GM21360 (cell line): ENCODE measurements at regions not wholly inside any gene's neighbourhood (a gene's known extent, or its start where the extent isn't known, plus 50 kb on each side); places are given as distances from the start of the nearest gene placed in this dataset.
A peak's percentile ranks its signal among the peaks of the same experiment; 100 is the strongest.
"Not testable (repeated sequence)": the region's sequence is repeated elsewhere in the genome, so short reads cannot be mapped to it uniquely, and the experiment has no call there.

Experiments used
- ATAC-seq: cut with Tn5 transposase; IDR thresholded peaks from one replicate; pipeline ENCODE4 v1.9.1; 2021; ENCODE audit warnings: mild to moderate bottlenecking, moderate library complexity; ENCODE audit not compliant: unreplicated experiment

DNA sequence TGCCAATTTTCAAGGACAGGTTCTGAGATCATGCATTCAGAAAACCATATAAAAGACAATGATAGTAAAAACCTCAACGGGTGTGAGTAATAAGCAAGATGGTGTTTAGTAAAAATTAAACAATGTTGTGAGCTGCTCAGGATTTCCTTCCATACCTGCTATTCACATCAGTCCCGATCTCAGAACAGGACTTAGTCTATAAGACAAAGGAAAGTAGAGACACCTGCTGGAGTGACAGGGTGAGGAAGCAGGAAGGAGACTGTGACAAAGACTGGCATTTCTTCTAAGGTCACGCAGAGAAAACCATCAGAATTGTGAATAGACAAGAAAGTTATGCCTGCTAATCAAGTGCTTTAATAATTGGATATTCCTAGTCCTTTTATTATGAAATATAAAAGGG, 648.0 kb downstream of the DACH1 start:
- peak; percentile 74 for ATAC-seq

DNA sequence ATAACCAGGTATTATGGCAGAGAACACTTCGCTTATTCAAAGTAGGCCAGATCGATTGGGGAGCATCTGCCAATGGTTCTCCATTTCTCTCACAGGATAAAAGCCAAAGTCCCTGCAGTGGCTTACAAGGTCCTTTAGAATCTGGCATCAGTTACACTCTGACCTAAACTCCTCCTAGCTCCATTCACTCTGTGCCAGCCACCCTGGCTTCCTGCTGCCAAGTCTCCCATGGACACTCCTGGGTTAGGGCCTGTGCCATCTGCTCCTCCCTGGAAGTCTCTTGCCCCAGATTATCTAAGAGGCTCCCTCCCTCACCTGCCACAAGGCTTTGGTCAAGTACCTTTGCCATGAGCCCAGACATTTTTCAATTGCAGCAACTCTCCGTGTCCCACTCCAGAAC, 649.2 kb downstream of the DACH1 start:
- no peak for ATAC-seq

DNA sequence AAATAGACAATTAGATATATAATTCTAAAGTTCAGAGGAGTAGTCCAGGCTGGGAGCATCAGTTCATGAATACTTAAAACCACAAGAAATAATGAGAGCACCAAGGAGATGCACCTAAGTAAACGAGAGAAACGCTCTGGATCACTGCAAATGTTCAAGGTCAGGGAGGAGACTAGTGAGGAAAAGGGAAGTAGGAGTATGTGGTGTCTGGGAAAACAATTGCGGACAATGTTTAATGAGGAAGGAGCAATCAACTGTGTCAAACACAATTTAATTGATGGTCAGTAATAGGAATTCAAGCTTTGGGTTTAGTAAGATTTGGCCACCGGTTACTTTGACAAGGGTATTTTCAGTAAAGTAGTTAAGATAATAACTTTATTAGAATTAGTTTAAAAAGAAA, 652.2 kb downstream of the DACH1 start:
- ATAC-seq, result no peak

DNA sequence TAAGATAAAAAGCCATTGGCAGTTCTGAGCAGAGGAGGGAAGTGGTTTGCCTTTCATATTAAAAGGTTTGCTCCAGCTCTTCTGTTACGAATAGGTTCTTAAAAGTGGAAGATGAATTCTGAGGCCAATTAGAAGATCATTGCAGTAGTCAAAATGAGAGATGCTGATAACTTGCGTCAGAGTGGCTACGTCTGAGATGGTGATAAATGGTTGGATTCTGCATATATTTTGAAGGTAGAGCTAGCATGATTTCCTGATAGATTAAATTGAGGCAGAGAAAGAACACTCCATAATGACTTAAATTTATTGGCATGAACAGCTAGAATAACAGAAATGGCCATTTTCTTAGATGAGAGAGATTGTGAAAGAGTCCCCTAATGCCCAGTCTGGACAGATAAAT, 652.6 kb downstream of the DACH1 start:
- ATAC-seq, result no peak

DNA sequence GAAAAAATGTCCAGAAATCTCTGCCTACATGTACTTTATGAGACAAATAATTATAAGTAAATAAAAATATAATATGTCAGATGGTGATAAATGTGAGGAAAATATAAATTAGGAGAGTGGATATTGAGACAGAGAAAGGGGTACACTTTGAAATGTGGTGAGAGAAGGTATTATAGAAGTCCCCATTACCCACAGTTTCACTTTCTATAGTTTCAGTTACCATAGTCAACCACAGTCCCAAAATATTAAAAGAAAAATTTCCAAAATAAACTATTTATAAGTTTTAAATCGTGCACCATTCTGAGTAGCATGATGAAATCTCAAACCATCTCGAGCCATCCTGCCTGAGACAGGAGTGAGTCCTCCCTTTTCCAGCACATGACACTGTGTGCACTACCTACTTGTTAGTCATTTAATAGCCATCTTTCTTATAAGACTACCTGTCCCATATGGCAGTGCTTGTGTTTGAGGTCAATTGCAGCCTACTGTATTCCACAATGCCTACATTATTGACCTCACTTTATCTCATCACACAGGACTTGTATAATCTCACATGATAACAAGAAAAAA, 653.7 kb downstream of the DACH1 start:
- ATAC-seq, result peak; percentile 71

DNA sequence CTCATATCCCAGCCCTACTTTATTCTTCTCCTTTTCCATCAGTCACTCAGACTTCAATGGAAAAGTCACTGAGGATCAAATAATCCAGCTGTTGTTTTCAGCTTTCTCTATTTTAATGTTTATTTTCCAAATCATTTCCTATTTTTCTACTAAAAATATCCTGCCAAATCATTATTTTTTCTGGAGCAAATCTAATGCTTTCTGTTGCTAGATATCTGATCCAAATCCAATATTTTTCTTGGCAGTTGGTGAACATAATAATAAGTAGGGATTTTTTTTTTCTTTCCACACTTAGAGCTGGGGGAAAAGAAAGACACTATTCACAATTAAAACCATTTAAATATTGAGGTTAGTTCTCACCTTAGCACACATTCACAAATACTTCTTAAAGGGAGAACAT, 656.1 kb downstream of the DACH1 start:
- ATAC-seq, result no peak

DNA sequence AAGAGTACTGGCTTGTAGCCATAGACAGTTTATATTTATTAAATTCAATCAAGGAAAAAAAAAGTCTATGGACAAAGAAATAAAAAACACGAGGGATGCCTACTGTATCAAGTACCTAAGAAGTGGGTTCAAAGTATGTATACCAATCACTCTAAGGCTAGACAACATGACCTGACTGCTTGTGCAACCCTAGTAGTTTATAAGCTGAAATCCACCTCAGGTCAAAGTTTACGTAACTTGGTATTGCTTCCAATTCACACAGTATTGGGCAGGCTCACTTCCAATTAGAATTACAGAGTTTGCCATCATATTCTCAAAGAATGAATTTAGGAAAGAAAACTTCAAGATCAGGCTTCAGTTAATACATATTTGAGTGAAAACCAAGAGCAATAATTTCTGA, 657.8 kb downstream of the DACH1 start:
- no peak for ATAC-seq

DNA sequence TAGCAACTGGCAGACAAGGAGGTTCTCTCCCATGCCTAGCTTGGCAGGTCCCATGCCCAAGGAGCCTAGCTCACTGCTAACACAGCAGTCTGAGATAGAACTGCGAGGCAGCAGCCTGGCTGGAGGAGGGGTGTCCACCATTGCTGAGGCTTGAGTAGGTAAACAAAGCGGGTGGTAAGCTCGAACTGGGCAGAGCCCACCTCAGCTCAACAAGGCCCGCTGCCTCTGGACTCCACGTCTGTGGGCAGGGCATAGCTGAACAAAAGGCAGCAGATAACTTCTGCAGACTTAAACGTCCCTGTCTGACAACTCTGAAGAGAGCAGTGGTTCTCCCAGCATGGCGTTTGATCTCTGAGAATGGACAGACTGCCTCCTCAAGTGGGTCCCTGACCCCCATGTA, 682.4 kb downstream of the DACH1 start:
- not testable (repeated sequence) for ATAC-seq

DNA sequence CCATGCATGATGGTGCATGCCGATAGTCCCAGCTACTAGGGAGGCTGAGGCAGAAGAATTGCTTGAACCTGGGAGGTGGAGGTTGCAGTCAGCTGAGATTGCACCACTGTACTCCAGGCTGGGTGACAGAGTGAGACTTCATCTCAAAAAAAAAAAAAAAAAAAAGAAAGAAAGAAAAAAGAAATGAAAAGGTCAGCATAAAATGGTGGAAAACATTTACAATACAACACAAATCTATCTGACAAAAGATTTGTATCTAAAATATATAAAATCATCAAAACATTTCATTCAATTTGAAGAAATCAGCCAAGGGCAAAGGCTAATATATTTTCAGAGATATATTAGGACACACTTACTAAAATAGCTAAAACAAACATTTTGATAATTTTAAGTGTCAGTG, 683.7 kb downstream of the DACH1 start:
- not testable (repeated sequence) for ATAC-seq

DNA sequence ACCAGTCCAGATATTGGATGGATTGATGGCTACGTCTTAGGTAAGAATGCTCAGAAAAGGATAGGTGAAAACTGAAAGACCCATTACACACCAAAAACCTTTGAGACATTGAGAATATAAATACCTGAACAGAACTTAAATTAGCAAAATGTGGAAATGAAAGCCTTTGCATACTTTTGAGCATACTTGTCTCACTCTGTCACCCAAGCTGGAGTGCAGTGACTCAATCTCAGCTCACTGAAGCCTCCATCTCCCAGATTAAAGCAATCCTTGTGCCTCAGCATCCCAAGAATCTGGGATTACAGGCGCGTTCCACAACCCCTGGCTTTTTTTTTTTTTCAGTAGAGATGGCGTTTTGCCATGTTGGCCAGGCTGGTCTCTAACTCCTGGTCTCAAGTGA, 695.3 kb downstream of the DACH1 start:
- ATAC-seq, result no peak

DNA sequence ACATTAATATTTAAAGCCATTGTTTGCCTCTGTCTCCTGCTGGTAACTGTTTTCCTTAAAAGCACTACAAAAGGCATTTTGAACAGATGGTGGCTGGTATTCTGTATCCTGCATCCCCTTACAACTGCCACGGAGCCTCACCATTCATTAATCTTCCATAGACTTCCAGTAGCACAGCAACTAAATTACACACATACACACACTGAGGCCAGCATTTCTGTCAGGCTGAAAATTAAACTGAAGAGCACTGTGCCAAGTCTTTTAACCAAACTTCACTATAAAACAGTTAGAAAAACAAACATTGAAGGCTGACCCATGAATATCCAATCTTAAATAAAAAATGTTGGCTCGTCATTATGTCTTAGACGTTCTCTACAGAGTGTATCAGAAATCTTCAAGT, 697.8 kb downstream of the DACH1 start:
- no peak for ATAC-seq

DNA sequence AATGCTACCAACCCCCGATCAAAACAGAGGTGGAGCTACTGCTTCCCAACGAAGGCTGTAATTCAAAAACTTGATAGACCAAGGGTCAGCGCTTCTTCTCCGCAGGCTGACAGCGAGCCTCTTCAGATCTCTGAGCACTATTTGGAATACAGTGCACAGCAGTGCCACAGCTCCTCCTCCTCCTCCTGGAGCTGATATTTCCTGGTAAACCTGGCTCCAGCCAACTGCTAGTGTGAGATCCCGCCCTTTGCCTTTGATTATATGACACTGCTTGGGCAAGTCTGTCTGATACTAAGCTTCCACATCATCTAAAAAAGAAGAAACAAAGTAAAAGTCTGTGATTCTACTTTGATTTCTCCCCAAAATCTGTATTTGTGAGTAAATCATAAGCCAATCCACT, 710.5 kb downstream of the DACH1 start:
- ATAC-seq, result no peak

DNA sequence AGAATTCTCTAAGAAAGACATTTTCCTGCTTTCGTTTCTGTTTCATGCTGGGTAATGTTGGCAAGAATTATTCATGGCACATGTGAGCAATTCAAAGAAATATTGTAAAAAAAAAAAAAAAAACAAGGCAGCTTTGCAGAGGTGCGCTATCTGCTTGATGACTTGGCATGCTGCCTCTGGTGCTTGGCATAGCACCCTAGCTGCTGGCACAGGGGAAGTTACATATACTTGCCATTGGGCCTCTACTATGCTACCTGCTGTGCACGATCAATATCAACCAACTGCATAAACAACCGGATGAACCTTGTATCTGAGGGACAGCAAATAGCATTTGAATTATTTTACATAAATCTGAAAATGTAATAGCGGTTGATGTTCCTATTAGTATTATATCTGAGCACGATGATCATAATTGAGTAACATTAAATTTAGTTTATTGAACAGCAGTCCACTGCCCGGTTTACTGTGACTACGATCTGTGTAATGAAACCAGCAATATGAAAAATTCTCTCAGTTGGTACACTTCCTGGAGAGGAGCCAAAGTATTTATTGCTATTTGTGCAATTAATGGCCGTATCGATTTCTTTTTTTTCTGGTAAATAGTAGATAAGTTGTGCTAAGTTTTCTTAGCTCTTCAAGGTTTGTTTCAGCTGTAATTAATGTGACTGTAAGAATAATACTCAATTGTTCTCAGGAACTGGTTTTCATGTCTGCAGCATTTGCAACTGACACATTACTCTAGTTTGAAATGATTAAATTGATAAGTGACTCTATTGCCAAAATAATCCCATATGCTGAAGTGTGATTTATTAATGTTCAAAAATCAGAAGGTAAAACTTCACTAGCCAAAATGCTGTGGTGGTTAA, 717.3 kb downstream of the DACH1 start:
- ATAC-seq, result no peak

DNA sequence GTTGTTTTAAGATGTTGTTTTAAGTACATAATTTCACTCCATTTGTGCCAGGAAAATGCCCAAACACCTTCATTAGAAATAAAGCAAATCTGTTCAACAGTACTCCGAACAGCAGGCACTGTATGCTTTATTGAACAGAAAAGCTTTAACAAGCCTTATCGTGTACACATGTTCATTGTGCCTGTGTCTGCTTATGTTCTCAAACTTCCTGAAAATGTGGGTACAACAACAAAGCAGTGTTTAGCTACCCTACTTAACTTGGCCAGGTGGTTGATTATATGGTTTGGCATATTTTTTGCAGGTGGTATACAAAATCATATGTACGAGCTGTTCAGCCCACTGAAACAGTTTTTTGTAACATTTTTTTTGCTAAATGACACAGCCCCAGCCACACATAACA, 718.0 kb downstream of the DACH1 start:
- no peak for ATAC-seq

DNA sequence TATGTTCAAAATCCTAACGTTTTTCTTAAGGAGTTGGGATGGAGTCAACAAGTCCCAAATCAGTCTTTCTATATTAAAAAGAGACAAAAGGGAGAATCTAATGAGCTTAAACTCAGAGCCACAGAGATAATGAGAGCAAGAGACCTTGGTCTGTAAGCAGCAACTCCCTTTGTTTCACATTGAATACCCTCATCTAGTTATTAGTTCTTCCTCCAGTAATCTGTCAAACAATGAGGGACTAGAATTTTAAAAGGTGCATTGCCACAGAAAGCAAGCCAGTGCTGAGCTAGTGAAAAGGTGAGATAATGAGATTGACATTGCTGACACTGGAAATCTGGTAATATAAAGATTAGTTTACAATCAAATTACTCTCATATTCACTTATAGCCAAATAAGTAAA, 718.6 kb downstream of the DACH1 start:
- no peak for ATAC-seq

DNA sequence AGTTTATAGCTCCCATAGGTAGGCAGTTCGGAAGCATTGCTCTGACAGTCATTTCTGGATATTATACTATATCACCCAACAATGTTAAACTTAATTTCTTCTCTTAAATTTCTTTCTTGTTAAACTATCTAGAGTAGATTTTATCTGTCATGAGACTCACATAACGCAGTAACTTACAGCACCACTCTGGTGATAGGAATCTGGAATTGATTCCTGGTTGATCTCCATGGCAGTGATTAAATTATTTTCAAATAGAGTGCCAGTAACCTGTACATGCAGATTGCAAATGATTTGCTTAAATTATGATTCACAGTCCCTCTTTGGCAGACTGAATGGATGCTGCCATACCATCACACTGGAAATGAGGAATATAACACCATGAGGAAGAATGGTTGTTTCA, 722.1 kb downstream of the DACH1 start:
- no peak for ATAC-seq

DNA sequence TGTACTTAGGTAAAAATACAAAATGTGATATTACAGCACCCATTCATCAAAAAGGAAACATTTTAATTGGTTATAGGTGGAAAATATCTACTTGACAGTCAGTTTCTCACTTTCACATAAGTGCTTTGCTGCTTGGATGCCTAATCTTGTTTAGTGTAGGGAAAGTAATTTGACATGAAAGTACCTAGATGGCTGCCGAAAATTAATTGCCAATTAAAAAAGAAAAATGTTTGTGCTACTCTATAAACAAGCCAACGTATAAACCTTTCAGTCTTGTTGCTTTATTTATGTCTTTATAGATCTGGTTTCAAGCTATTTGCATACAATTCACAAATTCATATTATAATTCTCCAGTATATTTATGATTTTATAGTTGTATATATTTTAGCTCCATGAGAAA, 729.9 kb downstream of the DACH1 start:
- ATAC-seq, result no peak

DNA sequence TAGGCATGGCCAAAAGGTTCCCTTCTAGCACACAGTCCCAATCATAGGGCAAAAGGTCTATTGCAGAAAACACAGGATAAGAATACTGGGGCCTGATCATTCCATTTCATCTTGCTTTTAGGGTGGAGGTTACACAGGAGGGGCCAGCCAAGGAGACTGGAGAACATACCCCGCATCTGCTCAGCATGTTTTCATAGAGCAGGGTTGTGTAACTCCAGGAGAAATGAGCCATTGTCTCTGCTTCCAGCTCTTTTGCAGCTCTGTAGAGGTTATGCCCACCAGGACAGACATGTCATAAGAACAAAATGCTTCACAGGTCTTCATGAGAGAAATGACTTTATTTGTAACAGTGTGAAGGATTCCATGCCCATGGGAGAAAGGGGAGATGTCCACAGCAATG, 742.8 kb downstream of the DACH1 start:
- no peak for ATAC-seq

DNA sequence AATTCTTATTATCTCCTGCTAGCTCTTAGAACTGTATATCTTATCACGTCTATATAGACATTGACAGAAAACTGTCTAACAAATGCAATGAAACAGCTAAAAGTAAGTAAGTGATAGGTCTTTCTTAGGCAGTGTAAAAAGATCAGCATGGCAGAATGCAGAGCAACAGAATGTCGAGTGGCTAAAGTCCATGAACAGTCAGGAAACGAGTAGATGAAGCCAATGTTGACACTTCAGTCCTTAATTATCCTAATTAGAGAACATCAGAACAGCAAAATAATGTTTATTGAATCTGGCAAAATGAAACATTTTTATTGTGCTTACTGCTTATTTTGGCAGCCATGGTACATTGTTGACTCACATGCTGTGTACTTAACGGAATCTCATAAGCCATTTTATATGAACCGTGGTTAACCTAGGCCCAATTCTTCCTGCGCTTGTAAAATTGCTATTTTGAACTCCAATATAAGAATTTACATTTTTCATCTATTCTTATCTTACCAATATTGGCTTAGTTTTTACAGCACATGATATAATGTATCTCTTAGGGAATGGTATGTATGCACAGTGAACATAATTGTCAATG, 748.1 kb downstream of the DACH1 start:
- no peak for ATAC-seq

DNA sequence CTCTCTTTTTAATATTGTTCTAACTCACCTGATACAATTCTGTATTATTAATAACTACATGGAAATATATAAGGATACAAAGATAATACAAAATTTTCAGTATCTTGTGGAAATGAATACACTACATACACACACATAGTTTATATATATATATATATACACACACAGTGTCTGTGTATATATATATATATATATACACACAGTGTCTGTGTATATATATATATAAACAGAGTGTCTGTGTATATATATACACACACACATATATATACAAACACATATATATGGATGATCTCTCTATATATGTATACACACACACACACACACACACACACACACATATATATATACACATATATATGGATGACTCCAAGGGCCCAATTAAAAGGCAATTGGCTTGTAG, 749.1 kb downstream of the DACH1 start:
- ATAC-seq, result no peak

DNA sequence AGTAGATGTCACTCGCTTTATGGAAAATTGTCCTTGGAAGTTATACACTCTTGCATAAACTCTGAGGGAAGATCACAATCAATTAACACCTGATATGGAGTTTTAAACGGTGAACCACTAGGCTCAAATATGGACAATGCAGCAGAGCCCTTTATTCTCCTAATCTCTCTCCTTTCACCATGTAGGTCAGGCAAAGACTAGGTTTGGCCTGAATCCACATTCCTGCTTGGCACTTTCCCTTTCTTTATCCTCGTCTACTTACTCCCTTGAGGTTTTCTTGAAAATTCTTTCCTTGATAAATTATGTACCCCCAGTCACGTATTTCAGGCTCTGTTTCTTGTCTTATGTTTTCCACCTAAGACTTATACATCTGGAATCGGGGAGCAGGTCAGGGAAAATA, 751.7 kb downstream of the DACH1 start:
- ATAC-seq, result no peak

DNA sequence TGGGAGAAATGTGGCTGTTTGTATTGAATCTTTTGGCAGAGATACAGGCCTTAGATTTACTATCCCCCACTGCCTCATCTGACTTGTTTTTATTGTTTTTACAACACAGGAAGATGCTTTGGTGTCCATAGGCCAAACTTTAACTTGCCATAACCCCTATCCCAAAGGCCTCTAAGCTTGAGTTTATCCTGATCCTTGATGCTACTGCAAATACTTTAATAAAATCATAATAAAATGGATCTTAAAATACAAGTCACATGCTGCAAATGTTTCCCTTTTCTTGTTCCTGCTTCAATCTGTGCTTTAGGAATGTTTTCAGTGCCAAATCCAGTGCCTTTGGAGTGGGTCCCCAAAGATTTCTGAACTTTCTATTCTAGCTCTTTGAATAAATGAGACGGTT, 770.6 kb downstream of the DACH1 start:
- ATAC-seq, result no peak
